Right lobe of liver (tissue), 6 donors: ENCODE measurements at regions not wholly inside any gene's neighbourhood (a gene's known extent, or its start where the extent isn't known, plus 50 kb on each side); places are given as distances from the start of the nearest gene placed in this dataset.

ENCODE experiments used
- ATAC-seq, 4 donors: fragments of 200-7000 bp; cut with Tn5 transposase; one replicate each; pipeline ENCODE4 v1.9.1; 2020; ENCODE audit warnings: mild to moderate bottlenecking in 4 of 4, moderate library complexity in 4 of 4
- DNase-seq, 3 donors: peaks; one replicate each; pipeline ENCODE4 v3.0.0-alpha.2; 2020
- H3K27ac ChIP-seq, 3 donors: fragments of 200-600 bp; one replicate each; pipeline ENCODE4 v1.8.0; 2022
- H3K27me3 ChIP-seq, 2 donors: fragments of 200-600 bp; one replicate each; pipeline ENCODE4 v1.8.0; 2022
- H3K36me3 ChIP-seq, 4 donors: fragments of 200-600 bp; sonication (generic) in 1 of 4; one replicate each; pipeline versions ENCODE4 v1.5.1 to v1.8.0; 2017 to 2022; ENCODE audit warnings: control low read depth in 1 of 4
- H3K4me1 ChIP-seq, 4 donors: fragments of 200-600 bp; sonication (generic) in 1 of 4; one replicate each; pipeline versions ENCODE4 v1.5.1 to v1.8.0; 2017 to 2022; ENCODE audit warnings: control low read depth in 1 of 4
- H3K4me3 ChIP-seq, 3 donors: fragments of 200-600 bp; one replicate each; pipeline ENCODE4 v1.8.0; 2022
- H3K9me3 ChIP-seq, 4 donors: fragments of 200-600 bp; sonication (generic) in 1 of 4; one replicate each; pipeline versions ENCODE4 v1.5.1 to v1.8.0; 2017 to 2022; ENCODE audit warnings: control low read depth in 1 of 4
- POLR2A ChIP-seq: fragments of 450-650 bp; IDR thresholded peaks from one replicate; pipeline ENCODE4 v1.6.1; 2017; ENCODE audit warnings: antibody characterized with exemption, mild to moderate bottlenecking
- WGBS: methylation state at CpG from one replicate; pipeline ENCODE4 v1.1.6; 2018; ENCODE audit warnings: low coverage, low lambda C conversion rate; ENCODE audit not compliant: insufficient coverage; ENCODE audit errors: missing lambda C conversion rate; 5-methylcytosine and 5-hydroxymethylcytosine counted together
- intact Hi-C, 2 donors: fragments of 100-400 bp; cut with DNase I; formaldehyde crosslinking; loops; one replicate each; pipeline versions ENCODE4 v1.11.2 to v1.14.1; 2022
- TF ChIP-seq, protein P1 (sequence below), 4 donors: fragments of 200-600 bp in 3 of 4; fragments of 450-650 bp in 1 of 4; IDR thresholded peaks; one replicate each; pipeline versions ENCODE4 v1.5.1 to v1.8.0; 2016 to 2022; ENCODE audit warnings: antibody characterized with exemption in 4 of 4, mild to moderate bottlenecking in 2 of 4
- donor health status: DM: no; HTN: yes; CAD: no.
- donor health status: DM: no; HTN: no; CAD: no.
- donor health status: DM: no; HTN: no; CAD: no.
- donor health status: DM: no; HTN: yes; CAD: no.
- donor health status: DM: no; HTN: yes; CAD: no.

DNA sequence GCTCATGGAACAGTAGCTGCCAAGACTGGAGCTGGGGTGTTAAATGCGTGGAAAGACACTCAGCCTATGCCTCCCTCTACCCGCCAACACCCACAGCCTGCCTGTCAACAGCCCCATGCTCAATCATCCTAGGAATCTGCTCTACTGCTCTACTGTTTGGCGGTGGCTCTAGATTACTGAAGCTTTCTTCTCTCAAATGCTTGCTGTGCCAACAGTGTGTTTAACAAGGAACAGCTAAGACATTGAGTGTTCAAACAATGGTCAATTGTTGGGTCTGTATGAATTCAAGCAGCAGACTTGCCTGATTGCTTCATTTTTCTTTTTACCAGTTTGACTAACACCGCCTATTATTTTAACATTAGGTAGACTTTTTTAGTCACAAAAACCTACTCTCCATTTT is 258.6 kb downstream of the SOD2 start:
- 63% methylated on average over 4 of the region's 4 CpGs for WGBS
- DNase-seq: no peak
- intact Hi-C loops: no loop called here
- TF ChIP-seq, protein P1, sequence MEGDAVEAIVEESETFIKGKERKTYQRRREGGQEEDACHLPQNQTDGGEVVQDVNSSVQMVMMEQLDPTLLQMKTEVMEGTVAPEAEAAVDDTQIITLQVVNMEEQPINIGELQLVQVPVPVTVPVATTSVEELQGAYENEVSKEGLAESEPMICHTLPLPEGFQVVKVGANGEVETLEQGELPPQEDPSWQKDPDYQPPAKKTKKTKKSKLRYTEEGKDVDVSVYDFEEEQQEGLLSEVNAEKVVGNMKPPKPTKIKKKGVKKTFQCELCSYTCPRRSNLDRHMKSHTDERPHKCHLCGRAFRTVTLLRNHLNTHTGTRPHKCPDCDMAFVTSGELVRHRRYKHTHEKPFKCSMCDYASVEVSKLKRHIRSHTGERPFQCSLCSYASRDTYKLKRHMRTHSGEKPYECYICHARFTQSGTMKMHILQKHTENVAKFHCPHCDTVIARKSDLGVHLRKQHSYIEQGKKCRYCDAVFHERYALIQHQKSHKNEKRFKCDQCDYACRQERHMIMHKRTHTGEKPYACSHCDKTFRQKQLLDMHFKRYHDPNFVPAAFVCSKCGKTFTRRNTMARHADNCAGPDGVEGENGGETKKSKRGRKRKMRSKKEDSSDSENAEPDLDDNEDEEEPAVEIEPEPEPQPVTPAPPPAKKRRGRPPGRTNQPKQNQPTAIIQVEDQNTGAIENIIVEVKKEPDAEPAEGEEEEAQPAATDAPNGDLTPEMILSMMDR (IDR thresholded peaks at IDR 0.05): no peak
- no peak for TF ChIP-seq POLR2A
- H3K9me3 ChIP-seq: peaks cover 0 to 6% (median 3%) of the 10 kb centered on the region in 4 donors
- H3K4me3 ChIP-seq: no peak overlapping the region
- no peaks in the 10 kb centered on the region for H3K36me3 ChIP-seq
- H3K4me1 ChIP-seq: peaks cover 0 to 6% (median 0%) of the 10 kb centered on the region in 4 donors
- H3K27ac ChIP-seq: no peak overlapping the region
- ATAC-seq: no peak
- H3K27me3 ChIP-seq: no peaks in the 10 kb centered on the region

DNA sequence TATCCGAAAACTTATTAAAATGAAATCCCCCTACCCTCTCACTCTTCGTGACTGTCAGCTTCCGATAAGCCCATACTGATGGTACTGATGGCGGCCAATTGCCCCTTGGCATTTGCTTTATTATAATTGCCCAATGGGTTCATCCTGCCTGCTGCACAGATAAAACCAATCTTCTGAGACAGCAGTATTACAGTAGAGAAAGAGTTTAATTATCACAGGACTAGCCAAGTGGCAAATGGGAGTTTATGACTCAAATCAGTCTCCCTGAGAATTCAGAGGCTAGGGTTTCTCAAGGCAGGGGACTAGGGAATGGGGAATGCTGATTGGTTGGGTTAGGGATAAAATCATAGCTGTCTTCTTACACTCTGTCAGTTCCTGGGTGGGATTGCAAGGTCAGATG is 259.5 kb downstream of the SOD2 start:
- peaks cover 0 to 6% (median 3%) of the 10 kb centered on the region in 4 donors for H3K9me3 ChIP-seq
- no peaks in the 10 kb centered on the region for H3K36me3 ChIP-seq
- H3K4me1 ChIP-seq: peaks cover 0 to 8% (median 0%) of the 10 kb centered on the region in 4 donors
- no peak overlapping the region for H3K4me3 ChIP-seq
- ATAC-seq (no peak), DNase-seq (no peak)
- 89% methylated on average over 4 of the region's 4 CpGs for WGBS
- H3K27me3 ChIP-seq: no peaks in the 10 kb centered on the region
- no peak overlapping the region for H3K27ac ChIP-seq
- intact Hi-C loops: no loop called here
- TF ChIP-seq POLR2A: no peak
- TF ChIP-seq, protein P1 (IDR thresholded peaks at IDR 0.05): no peak

DNA sequence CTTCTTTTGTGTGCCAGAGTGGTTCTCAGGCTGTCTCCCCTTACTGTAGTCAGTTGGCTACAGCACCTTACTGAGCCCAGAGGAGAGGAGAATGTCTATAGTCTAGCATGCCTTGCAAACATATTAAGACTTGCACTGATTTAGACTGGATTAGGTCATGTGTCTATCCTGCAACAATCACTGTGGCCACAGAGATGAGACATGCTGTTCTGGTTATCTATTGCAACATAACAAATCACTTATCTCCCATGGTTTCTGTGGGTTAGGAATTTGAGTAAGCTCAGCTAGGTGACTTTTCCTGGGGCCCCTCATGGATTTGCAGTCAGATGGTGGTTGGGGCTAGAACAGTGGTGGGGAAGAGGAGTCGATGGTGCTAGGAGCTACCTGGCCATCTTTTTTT is 261.3 kb downstream of the SOD2 start:
- Histone ChIP-seq H3K27me3 (no peaks in the 10 kb centered on the region), H3K9me3 (peaks cover 0 to 6% (median 3%) of the 10 kb centered on the region in 4 donors), H3K27ac (no peak overlapping the region), H3K36me3 (no peaks in the 10 kb centered on the region), H3K4me3 (no peak overlapping the region), H3K4me1 (peaks cover 0 to 8% (median 0%) of the 10 kb centered on the region in 4 donors)
- no peak for DNase-seq
- no peak for ATAC-seq
- WGBS: 60% methylated on average over 1 of the region's 1 CpG
- TF ChIP-seq, protein P1 (IDR thresholded peaks at IDR 0.05): no peak
- TF ChIP-seq POLR2A: no peak
- intact Hi-C loops: no loop called here

DNA sequence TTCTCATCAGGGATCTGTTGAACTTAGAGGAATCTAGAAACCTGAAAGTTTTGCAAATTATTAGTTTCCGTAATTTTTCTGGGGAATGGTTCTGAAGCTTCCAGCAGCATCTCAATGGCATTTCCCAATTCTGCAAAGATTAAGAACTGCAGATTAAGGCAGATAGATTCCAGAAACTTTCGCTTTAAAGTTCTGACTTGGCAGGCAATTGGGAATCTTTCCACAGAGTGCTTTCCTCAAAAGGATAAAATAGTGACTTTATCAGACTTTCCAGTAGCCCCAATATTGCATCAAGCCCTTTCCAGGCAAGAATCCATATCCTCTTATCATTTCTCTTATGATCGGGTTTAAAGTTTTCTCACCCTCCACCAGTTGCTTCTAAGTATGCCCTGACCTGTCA is 261.1 kb downstream of the FNDC1 start:
- DNase-seq (no peak), ATAC-seq (no peak)
- no peak overlapping the region for H3K27ac ChIP-seq
- H3K36me3 ChIP-seq: no peaks in the 10 kb centered on the region
- H3K9me3 ChIP-seq: peaks cover 0 to 6% (median 3%) of the 10 kb centered on the region in 4 donors
- 69% methylated on average over 3 of the region's 3 CpGs for WGBS
- intact Hi-C loops: no loop called here
- TF ChIP-seq, protein P1 (IDR thresholded peaks at IDR 0.05): no peak
- no peak for TF ChIP-seq POLR2A
- no peaks in the 10 kb centered on the region for H3K27me3 ChIP-seq
- H3K4me1 ChIP-seq: peaks cover 0 to 8% (median 0%) of the 10 kb centered on the region in 4 donors
- no peak overlapping the region for H3K4me3 ChIP-seq

DNA sequence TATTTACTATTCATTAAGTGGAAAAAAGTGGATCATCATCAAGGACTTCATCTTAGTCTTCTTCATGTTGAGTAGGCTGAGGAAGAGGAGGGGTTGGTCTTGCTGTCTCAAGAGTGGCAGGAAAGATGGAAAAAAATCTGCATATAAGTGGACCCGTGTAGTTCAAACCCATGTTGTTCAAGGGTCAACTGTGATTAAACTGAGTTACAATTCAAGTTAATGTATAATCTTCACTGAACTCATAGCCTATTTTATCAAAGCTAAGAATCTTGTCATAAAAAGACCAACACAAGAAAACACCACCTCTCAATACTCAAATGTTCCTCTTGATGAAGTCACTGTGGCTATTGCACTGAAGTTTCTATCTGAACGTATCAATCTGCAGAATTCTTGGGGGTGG is 260.2 kb downstream of the FNDC1 start:
- peaks cover 0 to 6% (median 3%) of the 10 kb centered on the region in 4 donors for H3K9me3 ChIP-seq

More for the DNA sequence above, 260.2 kb downstream of the FNDC1 start:
- H3K27ac ChIP-seq: no peak overlapping the region
- intact Hi-C loops: no loop called here
- no peak for TF ChIP-seq POLR2A
- TF ChIP-seq, protein P1 (IDR thresholded peaks at IDR 0.05): no peak
- H3K4me3 ChIP-seq: no peak overlapping the region
- no peaks in the 10 kb centered on the region for H3K27me3 ChIP-seq
- 28% methylated on average over 2 of the region's 2 CpGs for WGBS
- no peak for DNase-seq
- no peaks in the 10 kb centered on the region for H3K36me3 ChIP-seq
- ATAC-seq: peak in 3 of 4 donors; percentile 29 to 58 (median 53)
- H3K4me1 ChIP-seq: peaks cover 0 to 8% (median 0%) of the 10 kb centered on the region in 4 donors
